Heart left ventricle (tissue), 13 donors: ENCODE measurements at regions not wholly inside any gene's neighbourhood (a gene's known extent, or its start where the extent isn't known, plus 50 kb on each side); places are given as distances from the start of the nearest gene placed in this dataset.

Experiments
- CTCF ChIP-seq, 12 donors: fragments of 200-600 bp; sonication (generic) in 4 of 12; IDR thresholded peaks; one replicate each; pipeline versions ENCODE4 v1.5.0 to v1.8.0; 2018 to 2022; ENCODE audit warnings: antibody characterized with exemption in 12 of 12, mild to moderate bottlenecking in 5 of 12
- POLR2A ChIP-seq, 2 donors: fragments of 450-650 bp; IDR thresholded peaks; one replicate each; pipeline ENCODE4 v1.6.1; 2017; ENCODE audit warnings: antibody characterized with exemption in 2 of 2, mild to moderate bottlenecking in 2 of 2, moderate library complexity in 2 of 2
- donor health status: ischemic (EF 13 %, LVEDD 7.1; RV severe dilation, severe dysfunction).
- donor health status: DM: no; HTN: yes; CAD: no.
- donor health status: DM: no; HTN: no; CAD: no.
- donor health status: ischemic (EF 25% LVEDD 6.9; RV normal size, moderate dysfunction).
- donor health status: ischemic (EF 25% LVEDD 5.7; RV mildly dilated, moderate dysfunction).
- donor health status: ischemic (EF 35%, LVEDD 5.7; RV mildly dilated, moderate dysfunction).
- donor health status: nonischemic (EF 11% LVEDD 7.7; RV severe dilation, severe dysfunction).
- donor health status: DM: yes; HTN: yes; CAD: no.
- donor health status: PGD.
- donor health status: ischemic (EF 29% LVEDD 5.4; RV normal size, mild dysfunction).
- donor health status: nonischemic (EF 23%, LVEDD 6.1; RV moderate dilation, normal function).

GRCh38 chr18:25825979-25826776, 264.2 kb downstream of the SS18 start:
- TF ChIP-seq CTCF (IDR thresholded peaks at IDR 0.05) (no peak), POLR2A (IDR thresholded peaks at IDR 0.05) (no peak)
